ENCODE measurements at regions not wholly inside any gene's neighbourhood (a gene's known extent, or its start where the extent isn't known, plus 50 kb on each side); places are given as distances from the start of the nearest gene placed in this dataset.

GRCh38 chr4:11748164-11748872, 319.6 kb upstream of the HS3ST1 start:
- ChIA-PET POLR2A (no interaction called here), CTCF (interaction anchor here (0.7 kb wide), 1 partner anchor 491 kb away, joined by 3 read pairs; no protein-coding TSS in a partner anchor)
- no peak for ATAC-seq
- no peak overlapping the region for H3K27ac Mint-ChIP-seq
- no peaks in the 10 kb centered on the region for H3K9me3 Mint-ChIP-seq (ENCODE audit: low read depth)
- H3K4me1 Mint-ChIP-seq: no peaks in the 10 kb centered on the region
- DNase-seq: no peak
- H3K4me3 Mint-ChIP-seq: no peak overlapping the region
- peaks cover 7% of the 10 kb centered on the region for H3K27me3 Mint-ChIP-seq
- intact Hi-C loops (cut with DNase I, micrococcal nuclease): no loop called here
- H3K36me3 Mint-ChIP-seq (ENCODE audit: low read depth): no peaks in the 10 kb centered on the region

GRCh38 chr4:11746734-11747133, 318.0 kb upstream of the HS3ST1 start:
- Mint-ChIP-seq H3K27ac (no peak overlapping the region), H3K4me3 (no peak overlapping the region), H3K27me3 (peaks cover 4% of the 10 kb centered on the region), H3K4me1 (no peaks in the 10 kb centered on the region), H3K36me3 (ENCODE audit: low read depth) (no peaks in the 10 kb centered on the region), H3K9me3 (ENCODE audit: low read depth) (no peaks in the 10 kb centered on the region)
- intact Hi-C loops (cut with DNase I, micrococcal nuclease): no loop called here
- DNase-seq (no peak), ATAC-seq (no peak)
- ChIA-PET POLR2A (no interaction called here), CTCF (no interaction called here)

DNA sequence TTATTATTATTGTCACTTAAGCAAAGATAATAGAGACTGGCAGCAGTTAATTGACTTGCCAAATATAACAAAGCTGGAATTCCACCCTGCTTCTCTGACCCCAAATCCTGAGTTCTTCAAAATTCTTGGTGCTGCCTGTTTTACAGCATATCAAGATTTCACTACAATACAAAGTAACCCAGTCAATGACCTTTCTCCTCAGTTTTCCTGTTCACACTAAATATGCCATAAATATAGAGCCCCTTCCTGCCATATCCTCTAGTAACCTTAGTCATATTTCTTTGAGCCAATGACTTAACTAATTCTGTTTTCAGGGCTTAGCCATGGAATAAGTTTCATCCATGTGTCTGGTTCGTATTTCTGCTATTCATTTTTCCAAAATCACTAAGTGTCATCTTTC, 315.3 kb upstream of the HS3ST1 start:
- POLR2A ChIA-PET: no interaction called here
- Mint-ChIP-seq H3K9me3 (ENCODE audit: low read depth) (no peaks in the 10 kb centered on the region), H3K36me3 (ENCODE audit: low read depth) (no peaks in the 10 kb centered on the region), H3K27me3 (peaks cover 4% of the 10 kb centered on the region), H3K27ac (no peak overlapping the region), H3K4me3 (no peak overlapping the region), H3K4me1 (no peaks in the 10 kb centered on the region)
- intact Hi-C loops (cut with DNase I, micrococcal nuclease): no loop called here
- CTCF ChIA-PET: interaction anchor here (1.0 kb wide), 1 partner anchor 23 kb away, joined by 3 read pairs; no protein-coding TSS in a partner anchor
- DNase-seq (no peak), ATAC-seq (no peak)

GRCh38 chr4:11743236-11743635, 314.5 kb upstream of the HS3ST1 start:
- no peak overlapping the region for H3K4me3 Mint-ChIP-seq

GRCh38 chr4:11741190-11741652, 312.5 kb upstream of the HS3ST1 start:
- Mint-ChIP-seq H3K36me3 (ENCODE audit: low read depth) (no peaks in the 10 kb centered on the region), H3K27me3 (peaks cover 7% of the 10 kb centered on the region), H3K27ac (no peak overlapping the region), H3K9me3 (ENCODE audit: low read depth) (no peaks in the 10 kb centered on the region), H3K4me1 (no peaks in the 10 kb centered on the region), H3K4me3 (no peak overlapping the region)
- ATAC-seq (no peak), DNase-seq (no peak)
- intact Hi-C loops (cut with DNase I, micrococcal nuclease): no loop called here
- ChIA-PET CTCF (interaction anchor here (0.6 kb wide), 1 partner anchor 85 kb away, joined by 3 read pairs; no protein-coding TSS in a partner anchor), POLR2A (no interaction called here)

More at GRCh38 chr4:11743236-11743635, 314.5 kb upstream of the HS3ST1 start:
- ChIA-PET POLR2A (no interaction called here), CTCF (interaction anchor here (0.7 to 1.0 kb wide), 2 partner anchors 22 to 350 kb away, joined by 3 read pairs; no protein-coding TSS in a partner anchor)
- no peak for DNase-seq
- no peak for ATAC-seq
- no peaks in the 10 kb centered on the region for H3K36me3 Mint-ChIP-seq (ENCODE audit: low read depth)
- peaks cover 7% of the 10 kb centered on the region for H3K27me3 Mint-ChIP-seq
- H3K27ac Mint-ChIP-seq: no peak overlapping the region
- H3K9me3 Mint-ChIP-seq (ENCODE audit: low read depth): no peaks in the 10 kb centered on the region
- no peaks in the 10 kb centered on the region for H3K4me1 Mint-ChIP-seq
- intact Hi-C loops (cut with DNase I, micrococcal nuclease): no loop called here

DNA sequence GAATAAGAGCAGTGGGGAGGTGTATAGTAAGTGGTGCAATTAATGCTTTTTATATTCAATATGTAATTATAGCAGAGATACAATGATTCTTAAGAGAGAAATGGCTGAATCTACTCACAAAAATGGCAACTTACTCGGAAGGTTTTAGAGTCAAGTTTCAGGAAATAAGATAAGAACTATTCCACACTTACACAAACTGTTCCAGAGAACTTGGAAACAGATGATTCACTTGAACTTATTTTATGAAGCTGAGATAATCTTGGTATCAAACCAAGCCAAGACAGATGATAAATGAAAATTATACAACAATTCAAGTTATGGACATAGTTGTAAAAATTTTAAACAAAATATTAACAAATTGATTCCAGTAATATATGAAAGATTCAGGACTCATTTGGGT, 311.3 kb upstream of the HS3ST1 start:
- Mint-ChIP-seq H3K4me3 (no peak overlapping the region), H3K9me3 (ENCODE audit: low read depth) (no peaks in the 10 kb centered on the region), H3K27ac (no peak overlapping the region), H3K36me3 (ENCODE audit: low read depth) (no peaks in the 10 kb centered on the region), H3K27me3 (peaks cover 5% of the 10 kb centered on the region), H3K4me1 (no peaks in the 10 kb centered on the region)
- intact Hi-C loops (cut with DNase I, micrococcal nuclease): no loop called here
- POLR2A ChIA-PET: no interaction called here
- ATAC-seq (no peak), DNase-seq (no peak)
- CTCF ChIA-PET: no interaction called here

DNA sequence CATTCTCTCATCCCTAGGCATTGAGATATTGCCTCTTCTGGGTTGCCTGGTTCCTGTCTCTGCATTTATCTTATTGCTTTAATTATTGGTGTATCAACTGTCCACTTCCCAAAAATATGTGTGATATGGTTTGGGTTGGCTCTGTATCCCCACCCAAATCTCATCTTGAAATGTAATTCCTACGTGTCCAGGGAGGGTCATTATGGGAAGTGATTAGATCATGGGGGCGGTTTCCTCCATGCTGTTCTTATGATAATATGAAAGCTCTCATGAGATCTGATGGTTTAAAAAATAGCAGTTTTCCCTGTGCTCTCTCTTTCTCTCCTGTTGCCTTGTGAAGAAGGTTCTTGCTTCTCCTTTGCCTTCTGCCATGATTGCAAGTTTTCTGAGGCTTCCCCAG, 308.3 kb upstream of the HS3ST1 start:
- Mint-ChIP-seq H3K27ac (no peak overlapping the region), H3K9me3 (ENCODE audit: low read depth) (no peaks in the 10 kb centered on the region), H3K36me3 (ENCODE audit: low read depth) (no peaks in the 10 kb centered on the region), H3K4me3 (no peak overlapping the region), H3K27me3 (peaks cover 5% of the 10 kb centered on the region), H3K4me1 (no peaks in the 10 kb centered on the region)
- ATAC-seq: no peak
- intact Hi-C loops (cut with DNase I, micrococcal nuclease): no loop called here
- DNase-seq: no peak
- ChIA-PET POLR2A (no interaction called here), CTCF (no interaction called here)

GRCh38 chr4:11735651-11736050, 307.0 kb upstream of the HS3ST1 start:
- ChIA-PET CTCF (no interaction called here), POLR2A (no interaction called here)
- Mint-ChIP-seq H3K4me1 (no peaks in the 10 kb centered on the region), H3K36me3 (ENCODE audit: low read depth) (no peaks in the 10 kb centered on the region), H3K9me3 (ENCODE audit: low read depth) (no peaks in the 10 kb centered on the region), H3K27ac (no peak overlapping the region), H3K4me3 (no peak overlapping the region), H3K27me3 (peaks cover 5% of the 10 kb centered on the region)
- intact Hi-C loops (cut with DNase I, micrococcal nuclease): no loop called here
- ATAC-seq: no peak
- no peak for DNase-seq

- intact Hi-C loops (cut with DNase I, micrococcal nuclease): no loop called here
- CTCF ChIA-PET: no interaction called here
- H3K27me3 Mint-ChIP-seq: no peaks in the 10 kb centered on the region
Observed at GRCh38 chr4:11732155-11732554, 303.5 kb upstream of the HS3ST1 start.

GRCh38 chr4:11730545-11730944, 301.9 kb upstream of the HS3ST1 start:
- intact Hi-C loops (cut with DNase I, micrococcal nuclease): no loop called here
- ChIA-PET POLR2A (no interaction called here), CTCF (no interaction called here)
- Mint-ChIP-seq H3K4me1 (no peaks in the 10 kb centered on the region), H3K36me3 (ENCODE audit: low read depth) (no peaks in the 10 kb centered on the region), H3K4me3 (no peak overlapping the region), H3K9me3 (ENCODE audit: low read depth) (peaks cover 1% of the 10 kb centered on the region), H3K27ac (no peak overlapping the region), H3K27me3 (no peaks in the 10 kb centered on the region)
- ATAC-seq (no peak), DNase-seq (no peak)

More at GRCh38 chr4:11732155-11732554, 303.5 kb upstream of the HS3ST1 start:
- Mint-ChIP-seq H3K4me1 (no peaks in the 10 kb centered on the region), H3K4me3 (no peak overlapping the region), H3K36me3 (ENCODE audit: low read depth) (no peaks in the 10 kb centered on the region), H3K27ac (no peak overlapping the region), H3K9me3 (ENCODE audit: low read depth) (no peaks in the 10 kb centered on the region)
- DNase-seq: no peak
- POLR2A ChIA-PET: no interaction called here
- no peak for ATAC-seq

DNA sequence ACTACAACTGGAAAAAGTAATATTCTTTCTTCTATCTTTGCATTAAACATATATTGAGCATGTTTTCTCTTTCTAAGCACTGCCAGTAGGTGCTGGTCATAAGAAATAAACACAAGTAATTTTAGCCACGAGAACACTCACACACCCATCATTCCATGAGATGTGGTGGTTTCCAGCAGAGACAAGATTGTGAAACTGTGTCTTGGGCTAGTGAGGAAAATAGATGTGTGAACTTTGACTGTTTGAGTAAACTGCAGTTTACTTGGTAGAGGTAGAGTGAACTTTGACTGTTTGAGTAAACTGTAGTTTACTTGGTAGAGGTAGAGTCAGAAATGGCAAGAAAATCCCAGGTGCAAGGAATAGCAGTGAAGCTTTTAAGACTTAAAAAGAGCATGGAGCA, 300.9 kb upstream of the HS3ST1 start:
- CTCF ChIA-PET: no interaction called here
- no peak for ATAC-seq
- no peaks in the 10 kb centered on the region for H3K4me1 Mint-ChIP-seq
- peaks cover 1% of the 10 kb centered on the region for H3K9me3 Mint-ChIP-seq (ENCODE audit: low read depth)
- DNase-seq: no peak
- H3K4me3 Mint-ChIP-seq: no peak overlapping the region
- no peaks in the 10 kb centered on the region for H3K27me3 Mint-ChIP-seq
- POLR2A ChIA-PET: no interaction called here
- no peak overlapping the region for H3K27ac Mint-ChIP-seq
- no peaks in the 10 kb centered on the region for H3K36me3 Mint-ChIP-seq (ENCODE audit: low read depth)
- intact Hi-C loops (cut with DNase I, micrococcal nuclease): no loop called here

GRCh38 chr4:11727903-11728564, 299.3 kb upstream of the HS3ST1 start:
- intact Hi-C loops (cut with DNase I, micrococcal nuclease): no loop called here
- no peak overlapping the region for H3K4me3 Mint-ChIP-seq
- no peak for ATAC-seq

More at GRCh38 chr4:11727903-11728564, 299.3 kb upstream of the HS3ST1 start:
- Mint-ChIP-seq H3K4me1 (no peaks in the 10 kb centered on the region), H3K9me3 (ENCODE audit: low read depth) (peaks cover 1% of the 10 kb centered on the region), H3K27ac (no peak overlapping the region), H3K27me3 (peaks cover 5% of the 10 kb centered on the region), H3K36me3 (ENCODE audit: low read depth) (no peaks in the 10 kb centered on the region)
- DNase-seq: no peak
- ChIA-PET CTCF (interaction anchor here (0.6 kb wide), 1 partner anchor 614 kb away, joined by 3 read pairs; no protein-coding TSS in a partner anchor), POLR2A (no interaction called here)

All from activated CD4-positive, alpha-beta T cell treated with anti-CD3 and anti-CD28 coated beads for 36 hours (primary cell).